ENCODE measurements at regions not wholly inside any gene's neighbourhood (a gene's known extent, or its start where the extent isn't known, plus 50 kb on each side); places are given as distances from the start of the nearest gene placed in this dataset.
"Not testable (repeated sequence)": the region's sequence is repeated elsewhere in the genome, so short reads cannot be mapped to it uniquely, and the experiment has no call there.

GRCh38 chr1:145191272-145191675 lies 50.7 kb downstream of the PPIAL4D start:
- H2AFZ ChIP-seq (replicated peaks); H3K4me1 Mint-ChIP-seq; H4K20me1 ChIP-seq (ENCODE audit: low read depth); H3K9me3 Mint-ChIP-seq; H3K9me3 ChIP-seq (ENCODE audit: low read depth); DNase-seq (ENCODE audit: low spot score); H3K27ac ChIP-seq; H3K4me3 ChIP-seq; H3K79me2 ChIP-seq (ENCODE audit: low read depth); H3K36me3 Mint-ChIP-seq; H3K27ac Mint-ChIP-seq; H3K36me3 ChIP-seq; H3K9ac ChIP-seq; H3K27me3 Mint-ChIP-seq (ENCODE audit: insufficient read depth, low read depth); H3F3A ChIP-seq (ENCODE audit: low read depth); H3K27me3 ChIP-seq; H3K4me1 ChIP-seq; H3K4me2 ChIP-seq; H3K4me3 Mint-ChIP-seq: not testable (repeated sequence)

- not testable (repeated sequence) for H3K36me3 ChIP-seq; H3K27me3 Mint-ChIP-seq (ENCODE audit: insufficient read depth, low read depth); H3K27ac ChIP-seq; H3F3A ChIP-seq (ENCODE audit: low read depth); H3K4me2 ChIP-seq; H3K9ac ChIP-seq; H3K27ac Mint-ChIP-seq; H3K4me3 Mint-ChIP-seq; H3K36me3 Mint-ChIP-seq; H3K4me1 Mint-ChIP-seq; DNase-seq (ENCODE audit: low spot score); H3K4me1 ChIP-seq; H3K9me3 ChIP-seq (ENCODE audit: low read depth); H3K4me3 ChIP-seq; H3K79me2 ChIP-seq (ENCODE audit: low read depth); H2AFZ ChIP-seq (replicated peaks); H4K20me1 ChIP-seq (ENCODE audit: low read depth); H3K27me3 ChIP-seq; H3K9me3 Mint-ChIP-seq
These were observed 52.4 kb downstream of the PPIAL4D start for GRCh38 chr1:145189543-145190030.

- not testable (repeated sequence) for H3K79me2 ChIP-seq (ENCODE audit: low read depth); H3K4me3 ChIP-seq; H3K4me1 ChIP-seq; H3K27ac Mint-ChIP-seq; H3F3A ChIP-seq (ENCODE audit: low read depth); H3K4me1 Mint-ChIP-seq; H3K9me3 ChIP-seq (ENCODE audit: low read depth); H3K4me2 ChIP-seq; H3K9ac ChIP-seq; H3K9me3 Mint-ChIP-seq; H3K36me3 ChIP-seq; H4K20me1 ChIP-seq (ENCODE audit: low read depth); H2AFZ ChIP-seq (replicated peaks); H3K27me3 ChIP-seq; H3K36me3 Mint-ChIP-seq; H3K27ac ChIP-seq; H3K27me3 Mint-ChIP-seq (ENCODE audit: insufficient read depth, low read depth); H3K4me3 Mint-ChIP-seq
- DNase-seq (ENCODE audit: low spot score): peak; percentile 2
These were observed 53.0 kb downstream of the PPIAL4D start for GRCh38 chr1:145188869-145189542.

GRCh38 chr1:145182606-145183413 lies 59.2 kb downstream of the PPIAL4D start:
- H3K4me3 ChIP-seq; H3K4me2 ChIP-seq; H3K4me1 ChIP-seq; H3K4me1 Mint-ChIP-seq; H2AFZ ChIP-seq (replicated peaks); H3K4me3 Mint-ChIP-seq; H3K27ac Mint-ChIP-seq; DNase-seq (ENCODE audit: low spot score); H3K9me3 Mint-ChIP-seq; H3K36me3 Mint-ChIP-seq; H3K27me3 ChIP-seq; H3K27me3 Mint-ChIP-seq (ENCODE audit: insufficient read depth, low read depth); H3K79me2 ChIP-seq (ENCODE audit: low read depth); H3K27ac ChIP-seq; H3F3A ChIP-seq (ENCODE audit: low read depth); H3K36me3 ChIP-seq; H3K9me3 ChIP-seq (ENCODE audit: low read depth); H3K9ac ChIP-seq; H4K20me1 ChIP-seq (ENCODE audit: low read depth): not testable (repeated sequence)
- TF ChIP-seq CTCF (IDR thresholded peaks at IDR 0.05): peak; percentile 17

- H3K4me2 ChIP-seq; H3K27ac Mint-ChIP-seq; H3K79me2 ChIP-seq (ENCODE audit: low read depth); H3K36me3 ChIP-seq; H3K27me3 Mint-ChIP-seq (ENCODE audit: insufficient read depth, low read depth); H3K9ac ChIP-seq; H2AFZ ChIP-seq (replicated peaks); H3K9me3 Mint-ChIP-seq; H3K4me1 Mint-ChIP-seq; H3K27me3 ChIP-seq; H3F3A ChIP-seq (ENCODE audit: low read depth); H3K27ac ChIP-seq; H3K4me3 Mint-ChIP-seq; H3K36me3 Mint-ChIP-seq; H3K4me1 ChIP-seq; H4K20me1 ChIP-seq (ENCODE audit: low read depth); DNase-seq (ENCODE audit: low spot score); H3K9me3 ChIP-seq (ENCODE audit: low read depth); H3K4me3 ChIP-seq: not testable (repeated sequence)
These were observed 65.6 kb downstream of the PPIAL4D start for GRCh38 chr1:145176285-145176925.

DNA sequence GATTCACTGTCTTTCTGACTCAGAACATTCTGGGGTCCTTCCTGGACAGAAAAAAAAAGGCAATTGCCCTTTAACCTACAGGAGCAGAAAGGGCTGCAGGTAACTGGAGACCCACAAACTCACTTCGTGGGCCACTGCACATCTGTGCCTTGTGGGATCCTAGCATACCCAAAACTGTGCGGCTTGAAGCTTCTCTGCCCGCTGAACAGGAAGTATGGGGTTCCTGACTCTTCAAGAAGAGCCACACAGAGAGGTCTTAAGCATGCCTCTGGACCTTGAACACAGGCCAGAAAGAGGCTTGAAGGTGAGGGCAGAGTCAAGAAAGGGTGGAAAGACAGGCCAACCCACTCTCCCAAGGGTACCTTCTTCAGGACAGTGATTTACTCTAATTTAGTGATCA lies 67.6 kb downstream of the PPIAL4D start:
- not testable (repeated sequence) for H3K4me3 Mint-ChIP-seq; H3K27ac Mint-ChIP-seq; H3K4me3 ChIP-seq; H3K9me3 Mint-ChIP-seq; H2AFZ ChIP-seq (replicated peaks); H3K4me1 Mint-ChIP-seq; H3K27me3 Mint-ChIP-seq (ENCODE audit: insufficient read depth, low read depth); DNase-seq (ENCODE audit: low spot score); H3K4me1 ChIP-seq; H3K36me3 Mint-ChIP-seq; H3F3A ChIP-seq (ENCODE audit: low read depth); H3K9ac ChIP-seq; H4K20me1 ChIP-seq (ENCODE audit: low read depth); H3K27ac ChIP-seq; H3K79me2 ChIP-seq (ENCODE audit: low read depth); H3K9me3 ChIP-seq (ENCODE audit: low read depth); H3K27me3 ChIP-seq; H3K4me2 ChIP-seq; H3K36me3 ChIP-seq

DNA sequence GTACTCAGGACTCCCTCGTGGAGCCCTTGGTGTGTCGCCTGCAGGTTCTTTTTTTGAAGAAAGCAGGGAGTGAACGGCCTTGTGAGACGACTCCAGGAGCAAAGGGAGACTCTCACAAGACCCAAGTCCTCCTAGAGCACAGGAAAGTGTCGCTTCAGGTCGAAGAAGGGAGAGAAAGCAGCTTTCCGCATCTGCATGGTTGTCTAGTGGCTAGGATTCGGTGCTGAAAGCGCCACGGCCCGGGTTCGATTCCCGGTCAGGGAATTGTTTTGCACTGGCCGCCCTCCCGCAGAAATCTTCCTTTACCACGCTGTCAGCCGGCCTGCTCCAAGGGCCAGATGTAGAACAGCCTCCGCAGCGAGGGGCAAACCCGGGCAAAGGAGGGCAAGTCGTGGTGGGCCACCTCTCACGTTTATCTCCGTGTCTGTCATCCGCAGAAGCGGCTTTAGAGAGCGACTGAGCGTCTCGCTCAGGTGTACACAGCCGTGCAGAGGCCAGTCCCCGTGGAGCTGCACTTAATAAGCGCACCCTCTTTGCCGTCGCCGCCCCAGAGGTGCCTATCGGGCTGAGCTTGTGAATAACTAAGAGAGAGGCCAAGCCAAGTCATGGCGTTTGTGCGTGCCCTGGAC lies 72.6 kb downstream of the FAM72D start:
- H3K9ac ChIP-seq; H3K36me3 Mint-ChIP-seq; H3F3A ChIP-seq (ENCODE audit: low read depth); H3K27me3 Mint-ChIP-seq (ENCODE audit: insufficient read depth, low read depth); H3K4me1 Mint-ChIP-seq; DNase-seq (ENCODE audit: low spot score); H3K9me3 ChIP-seq (ENCODE audit: low read depth); H3K36me3 ChIP-seq; H4K20me1 ChIP-seq (ENCODE audit: low read depth); H3K79me2 ChIP-seq (ENCODE audit: low read depth); H2AFZ ChIP-seq (replicated peaks); H3K4me2 ChIP-seq; H3K4me1 ChIP-seq; H3K4me3 Mint-ChIP-seq; H3K27me3 ChIP-seq; H3K9me3 Mint-ChIP-seq; H3K27ac ChIP-seq; H3K4me3 ChIP-seq; H3K27ac Mint-ChIP-seq: not testable (repeated sequence)
